Upper lobe of right lung (tissue), 1 donor: ENCODE measurements at regions not wholly inside any gene's neighbourhood (a gene's known extent, or its start where the extent isn't known, plus 50 kb on each side); places are given as distances from the start of the nearest gene placed in this dataset.

Experiments used
- ATAC-seq: fragments of 200-7000 bp; cut with Tn5 transposase; one replicate; pipeline ENCODE4 v1.9.1; 2020; ENCODE audit warnings: mild to moderate bottlenecking, moderate library complexity
- DNase-seq: peaks from one replicate; pipeline ENCODE4 v3.0.0-alpha.2; 2020
- H3K27ac ChIP-seq: fragments of 200-600 bp; one replicate; pipeline ENCODE4 v1.8.0; 2022
- H3K27me3 ChIP-seq: fragments of 200-600 bp; one replicate; pipeline ENCODE4 v1.8.0; 2022; ENCODE audit warnings: mild to moderate bottlenecking
- H3K36me3 ChIP-seq: fragments of 200-600 bp; one replicate; pipeline ENCODE4 v1.8.0; 2022
- H3K4me1 ChIP-seq: fragments of 200-600 bp; one replicate; pipeline ENCODE4 v1.8.0; 2022
- H3K4me3 ChIP-seq: fragments of 200-600 bp; one replicate; pipeline ENCODE4 v1.8.0; 2022; ENCODE audit warnings: mild to moderate bottlenecking
- H3K9me3 ChIP-seq: fragments of 200-600 bp; one replicate; pipeline ENCODE4 v1.8.0; 2022
- CTCF ChIP-seq: fragments of 200-600 bp; IDR thresholded peaks from one replicate; pipeline ENCODE4 v1.8.0; 2022; ENCODE audit warnings: antibody characterized with exemption
- intact Hi-C: fragments of 100-400 bp; cut with DNase I; formaldehyde crosslinking; loops from one replicate; pipeline ENCODE4 v1.11.0; 2022
- donor health status: DM: no; HTN: yes; CAD: no; lungs with severe emphysema.

- DNase-seq (no peak), ATAC-seq (no peak)
- no peaks in the 10 kb centered on the region for H3K4me1 ChIP-seq
- no peak overlapping the region for H3K4me3 ChIP-seq
- H3K27me3 ChIP-seq: no peaks in the 10 kb centered on the region
- H3K36me3 ChIP-seq: no peaks in the 10 kb centered on the region
- intact Hi-C loops: no loop called here
- no peaks in the 10 kb centered on the region for H3K9me3 ChIP-seq
- no peak overlapping the region for H3K27ac ChIP-seq
- no peak for TF ChIP-seq CTCF
These were observed 107.3 kb downstream of the OR2K2 start for GRCh38 chr9:111222757-111223156.

GRCh38 chr9:111212874-111213273 lies 117.2 kb downstream of the OR2K2 start:
- Histone ChIP-seq H3K4me1 (no peaks in the 10 kb centered on the region), H3K27ac (no peak overlapping the region), H3K36me3 (no peaks in the 10 kb centered on the region), H3K27me3 (no peaks in the 10 kb centered on the region), H3K4me3 (no peak overlapping the region), H3K9me3 (no peaks in the 10 kb centered on the region)
- ATAC-seq (no peak), DNase-seq (no peak)
- intact Hi-C loops: no loop called here
- no peak for TF ChIP-seq CTCF

GRCh38 chr9:111198936-111199335 lies 131.1 kb downstream of the OR2K2 start:
- H3K36me3 ChIP-seq: no peaks in the 10 kb centered on the region
- no peaks in the 10 kb centered on the region for H3K9me3 ChIP-seq
- H3K27me3 ChIP-seq: no peaks in the 10 kb centered on the region
- TF ChIP-seq CTCF: no peak
- no peak overlapping the region for H3K27ac ChIP-seq
- DNase-seq (no peak), ATAC-seq (no peak)
- no peaks in the 10 kb centered on the region for H3K4me1 ChIP-seq
- no peak overlapping the region for H3K4me3 ChIP-seq
- intact Hi-C loops: no loop called here

GRCh38 chr9:111197256-111197655 lies 132.8 kb downstream of the OR2K2 start:
- H3K4me3 ChIP-seq: no peak overlapping the region
- H3K27ac ChIP-seq: no peak overlapping the region
- no peak for ATAC-seq
- no peaks in the 10 kb centered on the region for H3K4me1 ChIP-seq
- H3K27me3 ChIP-seq: no peaks in the 10 kb centered on the region
- intact Hi-C loops: no loop called here
- no peak for DNase-seq
- H3K36me3 ChIP-seq: no peaks in the 10 kb centered on the region
- no peak for TF ChIP-seq CTCF
- no peaks in the 10 kb centered on the region for H3K9me3 ChIP-seq

- Histone ChIP-seq H3K27me3 (no peaks in the 10 kb centered on the region), H3K27ac (no peak overlapping the region), H3K4me1 (no peaks in the 10 kb centered on the region), H3K4me3 (no peak overlapping the region), H3K36me3 (no peaks in the 10 kb centered on the region), H3K9me3 (no peaks in the 10 kb centered on the region)
- no peak for ATAC-seq
- no peak for TF ChIP-seq CTCF
- DNase-seq: no peak
- intact Hi-C loops: no loop called here
These were observed 134.3 kb downstream of the OR2K2 start for GRCh38 chr9:111195766-111196165.

- Histone ChIP-seq H3K4me3 (no peak overlapping the region), H3K9me3 (no peaks in the 10 kb centered on the region), H3K4me1 (no peaks in the 10 kb centered on the region), H3K36me3 (no peaks in the 10 kb centered on the region), H3K27ac (no peak overlapping the region), H3K27me3 (no peaks in the 10 kb centered on the region)
- intact Hi-C loops: no loop called here
- TF ChIP-seq CTCF: no peak
- DNase-seq (no peak), ATAC-seq (no peak)
These were observed 136.9 kb downstream of the OR2K2 start for GRCh38 chr9:111193095-111193494.
